HG03460 (cell line): ENCODE measurements at regions not wholly inside any gene's neighbourhood (a gene's known extent, or its start where the extent isn't known, plus 50 kb on each side); places are given as distances from the start of the nearest gene placed in this dataset.

Experiments
- ATAC-seq: cut with Tn5 transposase; IDR thresholded peaks from one replicate; pipeline ENCODE4 v1.9.1; 2021; ENCODE audit not compliant: unreplicated experiment

DNA sequence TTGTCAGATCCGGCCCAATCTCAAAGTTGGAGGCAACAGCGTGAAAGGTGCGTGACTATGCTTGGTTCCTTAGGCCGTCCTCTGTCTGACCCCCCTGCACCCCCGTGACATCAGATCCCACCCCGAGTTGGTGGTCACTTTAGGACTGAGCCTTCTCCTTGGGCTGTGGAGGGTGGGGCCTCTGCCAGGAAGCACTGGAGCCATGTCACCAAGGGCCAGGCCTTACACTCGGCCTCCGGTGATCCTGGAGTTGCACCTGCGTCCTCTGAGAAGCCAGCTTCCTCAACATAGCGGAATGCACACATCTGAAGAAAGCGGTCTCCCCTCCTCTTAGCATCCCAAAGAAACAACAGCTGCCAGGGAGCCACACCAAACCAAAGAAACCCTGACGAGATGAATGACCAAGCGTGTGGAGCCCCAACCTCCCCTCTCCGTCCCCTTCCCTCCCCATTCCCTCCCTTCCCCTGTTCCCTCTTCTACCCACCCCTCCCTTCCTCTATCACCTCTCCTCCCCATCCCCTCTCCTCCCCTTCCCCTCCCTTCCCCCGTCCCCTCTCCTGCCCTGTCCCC, 182.6 kb downstream of the TTLL2 start:
- ATAC-seq: no peak

DNA sequence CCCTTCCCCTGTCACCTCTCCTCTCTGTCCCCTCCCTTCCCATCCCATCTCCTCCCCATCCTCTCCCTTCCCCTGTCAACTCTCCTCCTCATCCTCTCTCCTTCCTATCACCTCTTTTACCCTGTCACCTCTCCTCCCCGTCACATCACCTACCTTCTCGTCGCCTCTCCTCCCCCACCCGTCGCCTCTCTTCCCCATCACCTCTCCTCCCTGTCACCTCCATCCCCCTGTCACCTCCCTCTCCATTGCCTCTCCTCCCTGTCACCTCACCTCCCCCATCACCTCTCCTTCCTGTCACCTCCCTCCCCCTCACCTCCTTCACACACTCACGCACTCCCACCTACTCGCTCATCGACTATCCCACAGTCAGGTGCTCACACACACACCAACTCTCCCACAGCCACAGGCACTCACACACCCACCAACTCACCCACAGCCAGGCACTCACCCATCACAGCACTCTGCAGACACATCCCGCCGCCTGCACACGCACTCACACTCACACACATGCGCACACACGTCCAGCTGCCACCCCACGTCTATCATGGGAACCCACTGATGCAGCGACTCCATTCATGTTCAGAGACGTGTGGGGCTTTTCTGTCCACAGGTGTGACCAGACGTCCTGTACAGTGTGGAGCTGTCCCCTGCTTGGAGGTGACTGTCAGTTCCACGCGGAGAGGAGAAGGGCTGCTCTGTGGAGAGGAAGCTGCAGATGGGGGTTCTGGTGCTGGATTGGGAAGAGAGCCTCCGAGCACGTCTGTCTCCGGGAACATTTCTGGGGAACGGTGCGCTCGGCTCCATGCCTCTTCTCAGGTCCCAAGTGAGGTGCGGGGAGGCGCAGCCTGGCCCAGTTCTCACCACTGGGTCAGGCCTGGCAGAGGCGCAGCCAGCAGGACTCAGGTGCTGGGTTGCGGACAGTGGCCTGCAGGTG, 184.3 kb downstream of the TTLL2 start:
- no peak for ATAC-seq

DNA sequence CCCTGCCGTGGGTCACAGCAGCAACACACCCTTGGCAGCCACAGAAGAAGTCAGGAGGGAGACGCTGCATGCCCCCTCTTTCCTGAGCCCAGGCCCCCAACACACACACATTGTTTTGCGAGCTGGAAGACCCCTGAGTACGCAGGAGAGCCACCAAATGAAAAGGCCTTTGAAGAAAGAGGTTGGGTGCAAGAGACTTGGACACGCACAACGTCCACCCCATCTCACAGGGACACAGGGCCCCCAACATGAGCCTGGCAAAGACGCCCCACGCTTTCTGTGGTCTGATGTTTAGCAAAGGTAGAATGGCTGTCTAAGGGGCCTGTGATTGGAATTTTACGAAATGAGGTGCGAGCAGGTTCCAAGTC, 185.0 kb downstream of the TTLL2 start:
- no peak for ATAC-seq

DNA sequence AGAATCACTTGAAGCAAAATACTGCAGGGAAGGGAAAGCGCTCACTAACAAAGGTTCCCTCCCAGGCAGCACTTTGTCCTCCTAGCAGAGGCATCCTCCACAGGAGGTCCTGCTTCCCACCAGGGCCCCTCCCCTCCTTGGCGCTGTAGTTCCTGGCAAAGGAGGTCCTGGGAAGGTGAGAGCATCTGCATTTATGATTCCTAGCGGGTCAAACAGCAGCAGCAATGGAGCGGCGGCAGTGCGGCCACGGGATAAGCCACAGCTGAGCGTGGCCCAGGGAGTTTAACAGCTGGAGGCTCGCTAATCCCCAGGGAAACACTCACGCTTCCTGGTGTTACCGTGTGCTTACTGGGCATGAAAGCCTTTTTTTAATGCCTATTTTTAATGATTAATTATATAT, 185.8 kb downstream of the TTLL2 start:
- ATAC-seq: no peak

DNA sequence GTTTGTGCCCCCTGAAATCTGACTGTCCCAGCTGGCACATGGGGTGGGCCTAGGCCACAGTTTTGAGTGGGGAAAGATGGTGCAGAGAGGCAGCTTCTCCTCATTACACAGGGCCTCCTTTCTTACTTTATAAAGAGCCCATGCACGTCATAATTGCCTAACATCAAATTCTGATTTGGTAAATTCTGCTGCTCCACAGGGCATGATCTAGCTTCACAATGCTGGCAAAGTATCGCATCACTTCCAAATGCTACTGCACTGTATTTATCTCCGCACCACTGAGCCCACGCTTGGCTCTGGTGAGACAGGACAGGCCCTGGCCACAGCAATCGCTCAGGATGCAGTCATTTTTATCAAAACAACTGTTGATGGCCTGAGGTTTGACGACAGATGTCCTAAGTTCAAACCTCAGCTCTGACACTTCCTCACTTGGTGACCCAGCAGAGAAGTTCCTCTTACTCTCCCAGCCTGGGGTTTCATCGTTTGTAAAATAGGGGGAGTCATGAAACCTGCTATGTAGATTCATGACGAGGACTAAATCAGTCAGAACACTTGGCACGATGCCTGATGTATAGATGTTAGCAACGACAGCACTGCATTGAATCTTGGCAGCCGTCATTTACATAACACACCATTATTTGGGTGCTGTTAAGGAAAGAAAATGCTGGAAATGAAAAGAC, 187.9 kb downstream of the TTLL2 start:
- ATAC-seq: no peak

DNA sequence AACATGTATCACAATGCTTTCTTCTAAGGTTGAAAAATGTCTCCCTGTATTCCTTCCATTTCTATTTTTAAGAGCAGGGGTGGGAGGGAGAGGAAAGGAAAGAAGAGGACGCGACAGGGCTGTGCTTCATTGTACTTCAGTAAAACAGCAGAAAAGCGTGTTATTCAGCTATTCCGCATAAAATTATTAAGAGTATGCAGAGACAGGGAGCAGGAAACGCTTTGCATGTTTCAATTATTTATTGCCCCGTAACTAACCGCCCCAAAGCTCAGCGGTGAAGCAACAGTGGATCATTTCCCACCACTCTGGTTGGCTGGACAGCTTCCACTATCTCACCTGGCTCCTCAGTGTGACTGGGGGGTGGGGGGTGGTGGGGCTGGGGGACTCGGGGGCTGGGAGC, 188.9 kb downstream of the TTLL2 start:
- no peak for ATAC-seq

DNA sequence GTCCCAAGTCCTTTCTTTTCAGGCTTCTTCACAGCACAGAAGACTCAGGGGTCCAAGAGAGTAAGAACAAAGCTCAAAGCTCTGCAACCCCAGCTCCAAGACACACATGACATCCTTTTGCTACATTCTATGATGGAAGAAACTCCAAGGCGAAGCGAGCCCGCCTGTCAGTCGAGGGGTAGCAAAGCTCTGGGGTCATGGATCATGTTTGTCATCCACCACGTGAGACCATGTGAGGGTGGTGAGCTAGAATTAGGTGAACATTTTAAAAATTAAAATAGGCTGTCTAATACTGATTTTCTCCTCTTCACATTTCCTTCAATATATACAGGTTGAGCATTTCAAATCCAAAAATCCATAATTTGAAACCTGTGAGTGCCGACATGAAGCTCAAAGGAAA, 189.6 kb downstream of the TTLL2 start:
- no peak for ATAC-seq

DNA sequence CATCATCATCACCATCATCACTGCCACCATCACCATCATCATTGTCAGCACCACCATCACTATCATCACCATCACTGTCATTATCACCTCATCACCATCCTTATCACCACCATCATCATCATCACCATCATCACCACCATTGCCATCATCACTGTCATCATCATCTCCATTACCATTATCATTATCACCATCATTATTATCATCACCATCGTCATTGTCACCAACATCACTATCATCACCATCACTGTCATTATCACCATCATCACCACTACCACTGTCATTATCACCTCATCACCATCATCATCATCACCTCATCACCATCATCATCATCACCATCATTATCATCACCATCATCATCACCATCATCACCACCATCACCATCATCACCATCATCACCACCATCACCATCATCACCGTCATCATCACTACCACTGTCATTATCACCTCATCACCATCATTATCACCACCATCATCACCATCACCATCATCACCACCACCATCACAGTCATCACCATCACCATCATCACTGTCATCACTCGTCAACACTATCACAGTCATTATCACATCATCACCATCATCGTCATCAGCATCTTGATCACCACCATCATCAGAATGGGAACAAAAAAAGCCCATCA, 191.1 kb downstream of the TTLL2 start:
- ATAC-seq: no peak

DNA sequence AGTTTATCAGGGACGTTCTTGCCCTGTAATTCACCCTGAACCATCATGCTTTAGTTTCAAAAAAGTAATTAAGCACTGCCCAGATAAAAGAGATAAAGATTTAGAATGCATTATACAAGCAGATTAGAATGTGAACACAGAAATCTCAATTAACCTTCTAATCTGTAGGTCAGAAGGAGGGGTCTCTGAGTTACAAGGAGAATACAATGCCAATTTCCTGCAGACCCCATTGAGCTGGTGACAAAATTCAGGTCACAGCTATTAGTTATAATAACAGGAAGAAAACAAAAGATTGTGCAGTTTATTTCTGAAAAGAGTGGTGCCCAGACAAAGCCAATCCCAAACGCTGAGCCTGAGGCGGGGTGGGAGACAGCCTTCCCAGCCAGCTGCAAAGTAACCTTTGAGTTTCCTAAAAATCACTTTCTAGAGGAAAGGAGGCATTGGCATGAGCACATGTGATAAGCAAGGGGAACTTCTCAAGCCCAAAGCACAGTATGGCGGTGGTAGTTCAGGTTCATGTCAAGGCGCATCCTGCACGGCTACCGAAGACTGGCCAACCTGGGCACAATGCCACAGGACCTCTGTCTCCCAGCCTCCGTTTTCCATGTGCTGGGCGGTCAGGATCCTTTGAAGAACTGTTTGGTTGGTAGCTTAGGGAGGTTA, 192.5 kb downstream of the TTLL2 start:
- no peak for ATAC-seq

DNA sequence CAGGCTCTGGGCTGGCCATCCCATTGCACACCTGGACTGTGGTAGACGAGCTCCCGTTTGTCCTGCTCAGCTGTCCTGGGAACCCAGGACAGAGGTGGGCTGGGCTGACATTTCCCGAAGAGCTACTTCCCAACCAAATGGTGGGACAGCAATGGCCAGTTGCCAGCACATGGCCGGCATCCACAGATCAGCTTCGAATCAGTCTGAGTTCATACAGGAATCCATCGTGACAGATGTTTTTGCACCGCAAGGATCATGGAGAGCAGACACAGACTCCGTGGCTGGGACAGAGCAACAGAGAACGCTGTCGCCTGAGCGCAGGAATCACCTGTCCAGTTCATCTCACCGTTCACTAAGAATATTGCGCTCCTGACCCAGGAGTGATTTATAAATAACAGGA, 198.5 kb downstream of the TTLL2 start:
- no peak for ATAC-seq

DNA sequence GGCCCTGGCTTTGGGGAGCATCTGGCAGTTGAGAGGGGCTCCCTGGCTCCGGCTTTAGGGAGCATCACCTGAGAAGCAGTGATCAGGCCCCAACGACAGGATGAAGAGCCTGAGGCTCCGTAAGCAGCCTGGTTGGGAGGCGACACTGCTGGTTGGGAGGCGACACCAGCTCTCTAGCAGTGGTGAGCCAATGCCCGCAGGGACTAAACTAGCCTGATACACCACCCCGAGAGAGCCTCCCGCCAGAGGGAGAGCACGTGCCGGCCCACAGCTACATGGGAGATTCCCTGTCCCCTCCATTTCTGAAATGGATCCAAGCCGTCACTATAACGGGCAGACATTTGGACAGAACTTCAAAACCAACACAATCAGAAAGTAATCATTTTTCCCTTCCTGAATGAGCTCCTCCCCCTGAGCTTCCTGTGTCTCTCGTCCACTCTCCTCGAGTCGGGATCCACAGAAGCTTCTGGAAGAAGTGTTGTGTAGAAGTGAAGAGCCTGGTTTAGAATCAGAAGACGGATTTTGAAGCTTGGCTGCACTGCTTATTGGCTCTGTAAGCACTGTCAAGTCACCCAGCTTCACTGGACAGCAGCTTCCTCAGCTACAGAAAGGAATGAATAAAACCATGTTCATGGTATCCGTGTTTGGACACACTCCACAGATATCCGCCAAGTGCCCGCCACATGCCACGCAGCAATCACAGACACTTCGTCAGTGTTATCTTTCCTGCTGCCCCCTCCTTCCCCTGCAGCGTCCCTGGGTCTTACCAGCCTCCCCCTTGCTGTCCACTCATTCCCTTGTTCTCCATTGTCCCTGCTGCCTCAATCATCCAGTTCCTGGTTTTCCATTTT, 199.6 kb downstream of the TTLL2 start:
- no peak for ATAC-seq

DNA sequence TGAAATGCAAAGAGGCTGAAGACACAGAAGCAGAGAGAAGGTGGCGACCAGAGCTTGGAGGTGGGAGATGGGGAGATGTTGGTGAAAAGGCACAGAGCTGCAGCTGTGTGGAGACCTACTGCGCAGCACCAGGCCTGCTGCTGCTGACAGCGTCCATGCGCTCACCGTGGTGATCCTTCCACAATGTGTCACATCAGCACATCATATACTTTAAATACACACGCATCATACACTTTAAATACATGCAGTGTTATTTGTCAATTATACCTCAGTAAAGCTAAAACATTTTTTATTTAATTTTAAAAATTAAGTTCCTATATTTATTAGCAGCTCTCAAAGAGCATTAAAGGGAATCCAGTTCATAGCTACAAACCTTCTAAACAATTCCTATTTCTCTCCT, 200.9 kb downstream of the TTLL2 start:
- ATAC-seq: no peak

DNA sequence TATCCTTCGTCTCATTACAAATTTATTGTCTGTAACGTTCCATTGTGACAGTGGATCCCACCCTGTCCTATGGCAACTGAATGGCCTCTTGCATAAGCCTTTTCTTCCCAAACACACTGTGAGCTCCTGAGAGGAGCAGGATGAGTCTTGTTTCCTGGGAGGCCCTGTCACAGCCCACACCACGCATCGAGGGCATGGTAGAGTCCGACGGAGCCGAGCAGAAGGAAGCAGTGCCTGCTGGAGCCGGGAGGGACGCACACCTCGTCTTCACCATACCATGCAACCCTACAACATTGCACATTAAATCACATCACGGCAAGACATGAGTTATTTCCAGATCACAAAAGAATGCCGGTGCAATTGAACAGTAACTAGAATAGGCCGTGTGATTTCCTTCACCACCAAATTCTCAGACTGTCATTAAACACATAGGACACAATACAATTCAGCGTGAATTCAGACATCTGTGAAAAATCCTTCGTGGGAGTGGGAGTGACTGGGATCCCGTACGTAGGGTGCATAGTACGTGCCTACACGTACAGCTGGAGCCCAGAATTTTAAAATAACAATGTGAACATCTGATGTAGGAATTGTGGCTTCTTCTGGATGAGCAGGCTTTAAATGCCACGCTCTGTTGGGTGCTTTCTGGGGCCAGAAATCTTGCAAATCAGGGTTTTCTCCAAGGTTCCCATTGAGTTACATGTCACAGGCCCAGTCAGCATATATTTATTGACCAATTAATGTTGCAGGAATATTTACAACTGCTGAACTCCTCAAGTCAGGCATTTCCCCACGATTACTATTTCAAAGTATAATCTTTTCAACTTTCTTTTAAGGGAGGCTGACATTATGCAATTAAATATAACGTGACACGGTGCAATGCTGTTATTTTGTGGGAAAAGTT, 201.8 kb downstream of the TTLL2 start:
- ATAC-seq: no peak

DNA sequence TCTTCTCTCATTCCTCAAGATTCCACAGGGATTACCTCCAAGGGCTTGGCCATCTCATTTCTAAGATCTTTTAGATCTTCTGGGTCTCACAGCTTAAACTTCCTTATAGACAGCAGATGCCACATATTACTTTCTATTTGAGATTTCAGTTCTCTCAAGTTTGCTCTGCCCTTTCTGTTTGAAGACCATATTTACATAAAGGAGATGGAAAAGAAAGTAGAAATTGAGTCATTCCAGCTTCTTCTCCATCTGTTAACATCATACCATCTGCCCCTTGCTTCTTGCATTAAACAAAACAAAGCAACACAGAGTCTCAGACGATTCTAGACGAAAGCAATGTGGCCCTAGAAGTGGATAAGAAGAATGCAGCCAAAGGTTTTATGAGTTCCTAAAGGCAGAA, 203.4 kb downstream of the TTLL2 start:
- peak; percentile 53 for ATAC-seq

DNA sequence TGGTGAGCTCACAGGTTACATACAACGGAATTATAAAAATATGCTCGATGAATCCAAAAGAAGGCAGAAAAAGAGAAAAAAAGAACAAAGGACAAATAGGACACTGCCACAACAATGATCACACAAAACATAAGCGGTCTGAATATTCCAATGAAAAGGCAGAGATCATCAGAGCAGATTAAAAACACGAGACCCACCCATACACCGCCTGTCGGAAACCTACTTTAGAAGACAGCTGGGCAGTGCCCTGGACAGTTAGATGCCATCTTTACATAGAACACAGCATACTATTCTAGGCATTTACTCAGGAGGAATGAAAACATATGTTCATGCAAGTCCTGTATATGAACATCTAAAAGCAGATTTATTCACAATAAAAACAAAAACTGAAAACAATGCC, 204.1 kb downstream of the TTLL2 start:
- no peak for ATAC-seq

DNA sequence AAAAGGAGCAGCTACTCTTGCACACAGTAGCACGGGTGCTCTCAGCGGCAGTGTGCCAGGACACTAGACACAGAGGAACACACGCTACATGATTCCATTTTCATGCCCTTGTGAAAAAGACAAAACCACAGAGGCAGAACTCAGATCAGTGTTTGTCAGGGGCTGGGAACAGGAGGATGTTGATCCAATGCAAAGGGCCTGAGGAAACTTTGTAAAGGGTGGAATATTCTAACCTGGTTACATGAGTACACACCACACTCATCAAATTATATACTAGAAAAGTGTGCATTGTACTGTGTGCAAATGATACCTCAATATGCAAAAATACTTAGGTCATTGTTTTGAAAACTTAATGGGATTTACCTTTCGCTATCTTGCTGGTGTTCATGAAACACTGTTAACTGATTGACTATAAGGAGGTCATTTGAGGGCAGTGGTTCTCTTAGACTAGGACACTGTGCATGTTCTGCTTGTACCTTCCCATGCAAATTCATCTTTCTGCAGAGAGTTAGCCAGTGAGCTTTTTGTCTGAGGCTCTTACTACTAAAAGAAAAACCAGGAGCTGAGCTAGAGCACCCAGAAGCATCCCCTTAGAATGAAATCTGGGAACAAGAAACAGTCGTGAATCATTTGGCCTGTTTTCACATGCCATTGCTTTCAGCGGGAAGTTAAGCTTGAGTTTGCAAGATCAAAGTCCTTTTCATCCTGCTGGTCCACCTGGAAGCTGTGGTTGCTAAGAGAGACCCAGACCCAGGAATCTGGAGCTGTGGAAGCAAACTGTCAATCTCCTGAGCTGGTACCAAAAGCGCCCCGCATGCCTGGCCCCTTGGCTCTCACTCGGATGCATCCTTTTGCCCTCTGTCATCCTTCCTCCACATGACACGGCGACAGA, 204.8 kb downstream of the TTLL2 start:
- ATAC-seq: no peak

DNA sequence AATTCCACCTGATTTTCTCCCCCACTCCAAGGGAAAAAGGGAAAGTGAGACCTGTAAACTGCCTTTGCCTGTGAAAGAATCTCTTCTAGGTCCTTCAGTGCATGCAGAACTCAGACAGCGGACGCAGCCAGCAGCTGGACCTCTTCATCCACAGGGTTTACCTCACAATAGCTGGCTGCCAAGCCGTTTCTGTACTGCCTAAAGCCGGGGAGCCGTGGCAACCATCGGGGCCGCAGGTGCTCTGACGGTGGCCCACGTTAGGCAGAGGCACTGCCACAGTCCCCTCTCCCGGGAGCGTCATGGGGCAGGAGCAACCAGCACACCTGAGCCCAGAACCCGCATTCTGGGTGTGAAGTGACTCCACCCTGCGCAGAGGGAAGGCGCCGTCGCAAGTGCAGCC, 206.1 kb downstream of the TTLL2 start:
- no peak for ATAC-seq
